Duodenal mucosa (tissue), 2 donors: ENCODE measurements at regions not wholly inside any gene's neighbourhood (a gene's known extent, or its start where the extent isn't known, plus 50 kb on each side); places are given as distances from the start of the nearest gene placed in this dataset.

Experiments used
- H3K27ac ChIP-seq: one replicate; pipeline ENCODE4 v1.7.0; 2013; ENCODE audit warnings: low read depth, low read length
- H3K27me3 ChIP-seq, 2 donors: one replicate each; pipeline ENCODE4 v1.7.0; 2013; ENCODE audit warnings: low read length in 2 of 2, control low read depth in 1 of 2; ENCODE audit not compliant: insufficient read depth in 2 of 2, control insufficient read depth in 1 of 2
- H3K36me3 ChIP-seq, 2 donors: one replicate each; pipeline ENCODE4 v1.7.0; 2013; ENCODE audit warnings: low read length in 2 of 2, control low read depth in 1 of 2; ENCODE audit not compliant: insufficient read depth in 2 of 2, control insufficient read depth in 1 of 2
- H3K4me1 ChIP-seq, 2 donors: one replicate each; pipeline ENCODE4 v1.7.0; 2013; ENCODE audit warnings: low read length in 2 of 2, control low read depth in 1 of 2; ENCODE audit not compliant: insufficient read depth in 2 of 2, control insufficient read depth in 1 of 2
- H3K4me3 ChIP-seq, 2 donors: one replicate each; pipeline ENCODE4 v1.7.0; 2013; ENCODE audit warnings: low read length in 2 of 2, low read depth in 1 of 2
- H3K9ac ChIP-seq, 2 donors: one replicate each; pipeline ENCODE4 v1.7.0; 2013; ENCODE audit warnings: low read length in 2 of 2, low read depth in 1 of 2
- H3K9me3 ChIP-seq, 2 donors: one replicate each; pipeline ENCODE4 v1.7.0; 2013; ENCODE audit warnings: low read length in 2 of 2, control low read depth in 1 of 2; ENCODE audit not compliant: control insufficient read depth in 1 of 2

GRCh38 chr21:27110956-27111355 lies 144.1 kb upstream of the ADAMTS5 start:
- H3K9me3 ChIP-seq: no peaks in the 10 kb centered on the region

GRCh38 chr21:27108701-27109100 lies 141.8 kb upstream of the ADAMTS5 start:
- Histone ChIP-seq H3K4me1 (no peaks in the 10 kb centered on the region), H3K36me3 (no peaks in the 10 kb centered on the region), H3K27ac (no peak overlapping the region), H3K9me3 (no peaks in the 10 kb centered on the region), H3K9ac (no peak overlapping the region), H3K4me3 (no peak overlapping the region), H3K27me3 (no peaks in the 10 kb centered on the region)

More at GRCh38 chr21:27110956-27111355, 144.1 kb upstream of the ADAMTS5 start:
- no peak overlapping the region for H3K4me3 ChIP-seq
- H3K27ac ChIP-seq: no peak overlapping the region
- no peaks in the 10 kb centered on the region for H3K36me3 ChIP-seq
- H3K4me1 ChIP-seq: no peaks in the 10 kb centered on the region
- H3K27me3 ChIP-seq: no peaks in the 10 kb centered on the region
- H3K9ac ChIP-seq: no peak overlapping the region

- Histone ChIP-seq H3K27ac (no peak overlapping the region), H3K4me1 (no peaks in the 10 kb centered on the region), H3K9ac (no peak overlapping the region), H3K27me3 (no peaks in the 10 kb centered on the region), H3K9me3 (no peaks in the 10 kb centered on the region), H3K36me3 (no peaks in the 10 kb centered on the region), H3K4me3 (no peak overlapping the region)
Observed at GRCh38 chr21:27108228-27108627, 141.3 kb upstream of the ADAMTS5 start.

DNA sequence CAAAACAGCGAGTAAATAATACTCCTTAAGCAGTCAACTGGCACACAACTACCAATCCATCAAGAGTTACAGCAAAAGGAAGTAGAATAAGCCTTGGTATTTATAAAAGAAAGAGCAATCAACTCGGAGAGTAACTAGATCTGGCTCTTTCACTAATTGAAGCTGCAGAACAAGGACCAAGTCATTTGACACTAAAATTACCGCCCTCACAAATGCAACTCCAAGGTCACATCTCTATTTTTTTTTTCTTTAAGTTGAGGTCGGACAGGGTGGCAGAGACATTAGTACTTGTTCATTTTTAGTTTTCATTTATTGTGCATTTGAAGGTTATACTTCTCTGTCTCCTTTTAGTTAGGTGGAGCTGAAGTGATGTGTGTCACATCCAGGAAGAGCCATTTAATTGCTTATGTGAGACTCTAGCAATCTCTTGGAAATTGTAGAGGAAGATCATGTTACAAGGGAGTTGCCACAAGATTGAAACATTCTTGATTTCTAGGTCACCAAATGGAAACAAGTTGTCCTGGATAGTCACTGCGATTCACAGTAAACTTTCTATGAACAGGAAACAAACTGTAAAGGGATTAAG lies 138.1 kb upstream of the ADAMTS5 start:
- Histone ChIP-seq H3K27ac (no peak overlapping the region), H3K9ac (no peak overlapping the region), H3K27me3 (no peaks in the 10 kb centered on the region), H3K4me1 (no peaks in the 10 kb centered on the region), H3K4me3 (no peak overlapping the region), H3K36me3 (no peaks in the 10 kb centered on the region), H3K9me3 (no peaks in the 10 kb centered on the region)

DNA sequence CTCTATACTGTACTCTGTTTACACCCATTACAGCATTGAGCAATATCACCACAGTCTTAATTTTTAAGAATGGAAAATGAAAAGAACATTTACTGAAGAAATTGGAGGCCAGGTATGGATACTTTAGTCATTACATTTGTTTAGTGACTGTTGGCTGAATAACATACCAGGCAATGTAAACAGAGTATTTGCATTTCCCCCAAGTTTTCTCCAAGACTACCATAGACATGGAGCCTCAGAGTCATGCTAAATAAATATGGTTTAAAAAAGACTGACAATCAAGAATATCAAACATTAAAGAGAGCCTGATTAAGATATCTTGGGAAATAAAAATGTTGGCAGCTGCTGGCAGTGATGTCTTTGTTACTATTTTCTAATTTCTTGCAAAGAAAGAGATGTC lies 136.9 kb upstream of the ADAMTS5 start:
- Histone ChIP-seq H3K9me3 (peaks cover 0 to 3% of the 10 kb centered on the region in 2 donors), H3K4me3 (no peak overlapping the region), H3K36me3 (no peaks in the 10 kb centered on the region), H3K9ac (no peak overlapping the region), H3K27ac (no peak overlapping the region), H3K4me1 (no peaks in the 10 kb centered on the region), H3K27me3 (no peaks in the 10 kb centered on the region)

DNA sequence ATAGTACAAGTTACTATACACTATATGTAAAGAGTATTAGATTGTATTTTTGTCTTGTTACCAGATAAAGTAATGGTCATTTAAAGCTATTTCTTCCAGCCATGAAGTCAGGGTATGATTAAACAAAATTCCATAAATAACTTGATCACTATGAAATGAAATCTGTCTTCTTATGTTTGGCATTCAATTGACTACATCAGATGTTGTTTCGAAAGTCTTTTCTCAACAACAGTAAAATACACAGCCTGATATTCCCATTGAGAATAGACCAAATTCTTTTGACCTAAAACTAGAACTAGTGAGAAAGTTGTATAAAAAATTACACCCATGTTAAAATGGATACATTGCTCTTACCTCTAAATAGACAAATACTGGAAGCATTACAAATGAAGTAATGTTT lies 134.6 kb upstream of the ADAMTS5 start:
- peaks cover 0 to 9% of the 10 kb centered on the region in 2 donors for H3K9me3 ChIP-seq
- H3K4me1 ChIP-seq: no peaks in the 10 kb centered on the region
- H3K9ac ChIP-seq: no peak overlapping the region
- no peaks in the 10 kb centered on the region for H3K36me3 ChIP-seq
- H3K4me3 ChIP-seq: no peak overlapping the region
- H3K27me3 ChIP-seq: no peaks in the 10 kb centered on the region
- no peak overlapping the region for H3K27ac ChIP-seq

DNA sequence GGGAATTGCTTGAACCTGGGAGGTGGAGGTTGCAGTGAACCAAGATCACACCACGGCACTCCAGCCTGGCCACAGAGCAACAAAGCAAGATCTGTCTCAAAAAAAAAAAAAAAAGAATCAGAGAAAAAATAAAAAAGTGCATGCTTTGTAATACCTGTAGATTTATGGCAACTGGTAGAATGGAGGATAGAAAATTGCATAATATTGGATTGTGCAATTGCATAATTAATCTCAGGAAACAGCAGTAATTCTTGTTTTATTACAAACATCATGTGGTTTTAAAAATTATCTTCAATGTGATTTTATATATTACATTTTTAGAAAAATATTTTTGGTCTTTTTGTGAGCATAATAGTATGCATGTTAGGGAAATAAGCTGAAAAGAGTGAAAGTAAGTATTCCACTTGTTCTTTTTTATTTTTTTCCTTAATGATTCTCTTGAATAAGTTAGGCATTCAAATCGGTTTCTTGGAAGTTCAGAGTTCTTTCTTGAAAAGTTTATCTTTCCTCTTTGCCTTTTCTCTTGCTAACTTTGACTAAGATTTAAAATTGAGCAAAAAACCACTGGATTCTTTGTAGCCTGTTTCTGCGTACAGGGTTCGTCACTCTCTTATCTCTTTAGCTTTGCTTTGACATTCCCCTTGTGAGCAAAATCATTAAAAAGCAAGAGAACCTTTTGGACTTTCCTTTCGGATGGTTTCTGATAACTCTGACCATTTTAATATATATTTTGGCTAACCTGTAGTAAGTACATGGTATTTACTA lies 127.5 kb upstream of the ADAMTS5 start:
- no peaks in the 10 kb centered on the region for H3K36me3 ChIP-seq
- no peaks in the 10 kb centered on the region for H3K27me3 ChIP-seq
- H3K4me1 ChIP-seq: no peaks in the 10 kb centered on the region
- no peak overlapping the region for H3K9ac ChIP-seq
- peaks cover 0 to 9% of the 10 kb centered on the region in 2 donors for H3K9me3 ChIP-seq
- no peak overlapping the region for H3K4me3 ChIP-seq
- no peak overlapping the region for H3K27ac ChIP-seq

DNA sequence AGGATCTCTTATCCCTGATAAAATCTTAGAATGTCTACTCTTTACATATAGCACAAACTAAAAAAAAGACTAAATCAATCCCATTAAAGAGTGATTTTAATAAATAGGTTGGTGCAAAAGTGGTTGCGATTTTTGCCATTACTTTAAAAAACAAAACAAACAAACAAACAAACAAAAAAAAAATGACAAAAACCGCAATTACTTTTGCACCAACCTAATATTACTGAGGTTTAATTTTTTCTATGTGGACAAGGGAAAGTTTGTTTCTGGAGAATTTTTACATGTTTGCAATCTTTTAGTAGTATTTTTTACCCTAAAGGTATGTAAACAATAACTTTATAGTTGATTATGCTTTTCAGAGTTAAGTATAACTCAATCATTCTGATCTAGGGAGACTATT lies 119.7 kb upstream of the ADAMTS5 start:
- Histone ChIP-seq H3K9me3 (peaks cover 0 to 3% of the 10 kb centered on the region in 2 donors), H3K9ac (no peak overlapping the region), H3K27me3 (no peaks in the 10 kb centered on the region), H3K27ac (no peak overlapping the region), H3K4me3 (no peak overlapping the region), H3K36me3 (no peaks in the 10 kb centered on the region), H3K4me1 (no peaks in the 10 kb centered on the region)

DNA sequence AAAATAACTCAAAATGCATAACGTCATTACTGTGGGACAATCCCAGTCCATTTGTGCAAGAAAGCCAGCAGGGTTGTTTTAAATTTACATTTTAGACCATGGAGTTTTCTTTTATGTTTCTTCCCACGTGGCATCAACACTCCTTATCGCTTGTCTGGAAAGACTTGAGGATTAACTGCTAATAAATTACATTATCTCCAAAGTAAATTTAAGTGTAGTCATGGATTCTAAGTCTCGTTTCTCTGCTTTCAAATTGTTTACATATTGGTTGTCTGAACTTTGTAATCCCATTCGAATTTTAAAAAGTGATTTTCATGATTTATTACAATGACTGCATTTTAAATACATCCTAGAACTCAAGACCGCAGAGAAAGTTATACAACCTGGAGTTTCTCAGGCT lies 119.3 kb upstream of the ADAMTS5 start:
- H3K9ac ChIP-seq: no peak overlapping the region
- no peak overlapping the region for H3K27ac ChIP-seq
- H3K9me3 ChIP-seq: peaks cover 0 to 3% of the 10 kb centered on the region in 2 donors
- no peaks in the 10 kb centered on the region for H3K27me3 ChIP-seq
- no peaks in the 10 kb centered on the region for H3K36me3 ChIP-seq
- H3K4me1 ChIP-seq: no peaks in the 10 kb centered on the region
- no peak overlapping the region for H3K4me3 ChIP-seq

DNA sequence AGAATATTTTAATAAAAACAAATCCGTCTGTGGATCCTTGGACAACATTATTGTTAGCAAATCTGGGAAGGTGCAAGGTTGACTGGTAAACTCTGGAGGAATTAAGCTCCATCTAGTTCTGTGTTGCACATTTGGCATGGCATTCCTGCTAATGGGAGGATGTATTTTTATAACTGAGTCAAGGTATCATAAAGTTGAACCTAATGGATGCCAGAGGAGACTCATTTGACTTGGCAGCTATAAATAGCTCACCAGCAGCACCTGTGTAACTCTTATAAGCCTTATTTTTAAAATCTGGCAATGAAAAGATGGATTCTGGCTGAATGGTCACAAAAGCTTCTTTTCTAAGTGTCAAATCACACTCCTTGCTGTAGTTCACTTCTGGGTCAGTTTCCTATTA lies 118.5 kb upstream of the ADAMTS5 start:
- H3K4me1 ChIP-seq: no peaks in the 10 kb centered on the region
- H3K9ac ChIP-seq: no peak overlapping the region
- no peak overlapping the region for H3K27ac ChIP-seq
- no peaks in the 10 kb centered on the region for H3K36me3 ChIP-seq
- peaks cover 0 to 3% of the 10 kb centered on the region in 2 donors for H3K9me3 ChIP-seq
- H3K4me3 ChIP-seq: no peak overlapping the region
- H3K27me3 ChIP-seq: no peaks in the 10 kb centered on the region
